NCI-H2029 (cell line): ENCODE measurements at regions not wholly inside any gene's neighbourhood (a gene's known extent, or its start where the extent isn't known, plus 50 kb on each side); places are given as distances from the start of the nearest gene placed in this dataset.
A peak's percentile ranks its signal among the peaks of the same experiment; 100 is the strongest.

ENCODE experiments used
- DNase-seq: peaks from one replicate; lab custom pipeline; 2025; lab: John Stamatoyannopoulos, UW

DNA sequence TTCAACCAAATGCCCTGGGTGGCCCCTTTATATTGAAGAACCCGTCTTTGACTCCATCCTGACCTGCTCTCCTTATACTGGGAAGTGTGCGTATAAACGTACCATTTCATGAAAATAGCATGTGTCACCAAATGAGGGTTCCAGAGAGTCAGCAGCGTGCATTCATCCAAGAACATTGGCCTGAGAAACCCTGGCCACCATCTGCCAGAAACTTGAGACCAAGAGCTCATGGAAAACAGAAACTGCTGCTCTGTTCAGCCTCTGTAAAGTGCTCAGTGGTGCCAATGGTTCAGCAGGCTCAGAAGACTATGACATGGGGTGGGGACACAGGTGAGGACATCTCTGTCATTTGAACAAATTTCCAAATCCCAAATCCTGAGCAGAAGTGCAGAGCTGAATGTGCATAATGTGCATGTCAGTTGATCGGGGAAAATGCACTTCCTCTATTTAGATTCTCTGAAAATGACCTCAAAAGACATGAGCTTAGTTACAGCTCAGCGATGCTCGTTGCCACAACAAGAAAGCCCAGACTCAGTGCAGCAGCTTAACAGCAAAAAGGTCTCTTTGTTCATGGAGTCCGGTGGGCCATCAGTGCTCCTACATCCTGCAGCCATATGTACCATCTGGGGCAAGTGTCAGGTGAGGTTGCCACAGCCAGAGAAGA is 176.1 kb downstream of the ATPSCKMT start:
- no peak for DNase-seq

DNA sequence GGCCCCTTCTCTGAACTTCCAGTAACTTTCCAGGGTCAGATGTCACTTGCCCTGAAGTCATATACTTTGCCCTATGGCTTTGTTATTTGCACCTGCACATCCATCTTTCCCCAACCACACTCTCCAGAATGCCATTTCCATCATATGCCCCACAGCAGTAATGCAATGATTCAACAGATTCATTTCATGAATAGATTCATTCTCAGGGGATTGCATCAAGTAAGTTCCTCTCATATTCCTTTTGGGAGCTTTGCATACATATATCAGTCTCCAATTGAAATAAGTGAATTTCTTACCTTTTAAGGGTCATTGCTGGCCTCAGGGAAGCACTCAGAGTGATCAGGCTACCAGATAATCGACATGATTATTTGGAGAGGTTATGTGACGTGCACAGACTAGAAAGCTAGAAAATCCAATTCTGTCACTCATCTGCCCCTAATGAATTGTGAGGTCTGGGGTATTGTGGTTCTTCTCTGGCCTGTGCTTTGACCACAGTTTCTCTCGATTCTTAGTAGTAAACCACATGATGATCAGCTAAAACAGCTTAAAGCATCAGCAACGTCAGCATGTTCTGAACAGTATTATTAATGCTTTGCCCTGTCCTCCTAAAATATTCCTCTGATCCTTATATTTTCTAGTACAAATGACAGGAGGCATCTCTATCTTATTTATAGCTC is 179.9 kb downstream of the ATPSCKMT start:
- no peak for DNase-seq

DNA sequence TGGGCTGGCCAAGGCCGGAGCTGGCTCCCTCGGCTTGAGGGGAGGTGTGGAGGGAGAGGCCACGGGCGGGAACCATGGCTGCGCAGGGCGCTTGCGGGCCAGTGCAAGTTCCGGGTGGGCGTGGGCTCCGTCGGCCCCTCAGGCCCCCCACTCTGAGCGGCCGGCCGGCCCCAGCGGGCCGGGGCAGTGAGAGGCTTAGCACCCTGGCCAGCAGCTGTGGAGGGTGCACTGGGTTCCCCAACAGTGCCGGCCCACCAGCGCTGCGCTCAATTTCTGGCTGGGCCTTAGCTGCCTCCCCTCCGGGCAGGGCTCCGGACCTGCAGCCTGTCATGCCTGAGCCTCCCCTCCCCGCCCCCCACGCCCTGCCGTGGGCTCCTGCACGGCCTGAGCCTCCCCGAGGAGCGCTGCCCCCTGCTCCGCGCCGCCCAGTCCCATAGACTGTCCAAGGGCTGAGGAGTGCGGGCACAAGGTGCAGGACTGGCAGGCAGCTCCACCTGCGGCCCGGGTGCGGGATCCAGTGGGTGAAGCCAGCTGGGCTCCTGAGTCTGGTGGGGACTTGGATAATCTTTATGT is 184.2 kb downstream of the ATPSCKMT start:
- DNase-seq, result no peak

DNA sequence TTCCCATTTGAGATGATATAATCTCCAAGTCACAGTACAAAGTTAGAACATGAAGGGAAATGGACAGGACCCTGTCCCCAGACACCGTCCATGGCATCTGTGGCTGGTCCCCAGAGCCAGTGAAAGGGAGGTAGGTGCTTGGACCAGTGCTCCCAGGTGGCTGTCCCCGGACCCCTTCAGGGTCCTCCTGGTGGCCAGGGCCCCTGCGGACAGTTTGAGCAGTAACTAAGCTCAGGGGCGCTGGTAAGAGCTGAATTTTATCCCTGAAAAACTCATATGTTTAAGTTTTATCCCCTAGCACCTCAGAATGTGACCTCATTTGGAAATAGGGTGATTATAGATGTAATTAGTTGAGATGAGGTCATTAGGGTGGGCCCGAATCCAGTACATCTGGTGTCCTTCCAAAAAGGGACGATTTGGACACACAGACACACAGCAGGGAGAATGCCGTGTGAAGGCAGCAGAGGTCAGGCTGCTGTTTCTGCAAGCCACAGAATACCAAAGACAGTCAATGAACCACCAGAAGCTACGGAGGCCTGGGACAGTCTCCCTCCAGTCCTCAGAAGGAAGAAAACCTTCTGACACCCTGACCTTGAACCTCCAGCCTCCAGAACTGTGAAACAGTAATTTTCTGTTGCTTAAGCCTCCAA is 185.0 kb downstream of the ATPSCKMT start:
- no peak for DNase-seq

DNA sequence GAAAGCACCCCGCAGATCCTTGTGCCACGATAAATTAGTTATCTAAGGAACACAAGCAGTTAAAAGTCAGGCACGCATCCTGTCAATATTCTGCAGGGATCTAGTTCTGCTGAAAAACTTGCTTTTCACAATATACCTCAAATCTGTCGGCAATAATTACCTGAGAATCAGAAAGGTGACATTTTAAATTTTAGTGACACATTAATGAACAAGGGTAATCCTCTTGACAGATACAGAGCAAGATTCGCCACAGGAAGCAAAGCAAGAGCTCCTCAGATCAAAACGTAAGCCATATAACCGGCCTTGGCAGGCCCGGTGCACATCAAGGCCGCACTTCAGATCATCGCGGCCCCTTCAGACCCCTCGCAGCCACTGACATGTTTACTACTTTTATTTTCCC is 185.7 kb downstream of the ATPSCKMT start:
- no peak for DNase-seq

DNA sequence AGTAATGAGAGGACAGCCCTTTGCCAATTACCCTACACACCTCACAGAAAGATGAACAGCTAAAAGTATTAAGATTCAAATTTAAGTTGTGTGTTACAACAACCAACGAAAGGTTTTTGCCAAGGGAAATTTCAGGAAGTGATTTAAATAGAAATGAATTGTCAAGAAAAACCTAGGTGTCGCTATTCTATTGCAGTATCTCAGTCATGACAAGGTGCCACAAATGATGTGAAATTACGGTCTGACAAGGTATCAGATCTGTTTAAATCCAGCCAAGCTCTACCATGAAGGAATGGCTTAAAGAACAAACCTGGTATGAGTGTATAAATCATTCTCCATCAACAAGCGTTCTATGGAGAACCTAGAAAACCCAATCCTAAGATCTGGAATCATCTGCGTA is 189.7 kb downstream of the ATPSCKMT start:
- no peak for DNase-seq

DNA sequence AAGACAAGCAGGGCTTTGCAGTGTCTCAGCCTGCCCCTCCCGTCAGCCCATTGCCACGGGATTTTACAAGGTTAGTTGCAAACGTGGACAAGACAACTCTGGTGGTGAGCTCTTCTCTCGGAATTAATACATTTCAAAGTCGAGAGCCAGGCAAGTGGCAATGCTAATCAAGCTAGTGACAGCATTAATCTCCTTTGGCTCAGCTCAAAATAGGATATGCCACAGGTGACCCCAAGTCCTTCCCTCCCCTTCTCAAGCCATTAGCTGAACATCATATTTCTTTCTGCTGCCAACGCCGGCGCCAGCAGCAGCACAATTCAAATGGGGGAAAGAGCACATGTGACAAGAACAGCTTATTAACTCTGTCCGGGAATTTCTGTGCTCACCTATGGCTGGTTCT is 190.1 kb downstream of the ATPSCKMT start:
- no peak for DNase-seq

DNA sequence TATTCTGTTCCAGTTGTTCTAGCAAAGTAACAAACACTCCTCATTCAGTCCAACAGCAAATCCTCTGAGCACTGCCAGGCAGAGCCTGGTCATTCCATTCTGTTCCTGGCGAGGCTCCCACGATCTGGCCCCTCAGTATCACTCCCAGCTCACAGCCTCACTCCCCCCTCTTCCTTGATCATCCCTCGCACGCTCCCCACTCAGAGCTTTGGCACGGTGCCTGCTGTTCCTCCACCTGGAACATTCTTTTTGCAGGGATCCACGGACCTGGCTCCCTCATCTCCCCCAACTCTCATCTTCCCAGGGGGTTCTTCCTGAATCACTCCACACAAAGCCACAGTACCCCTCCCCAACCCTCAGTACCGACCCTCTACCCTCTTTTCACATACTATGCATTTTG is 192.3 kb downstream of the ATPSCKMT start:
- no peak for DNase-seq

DNA sequence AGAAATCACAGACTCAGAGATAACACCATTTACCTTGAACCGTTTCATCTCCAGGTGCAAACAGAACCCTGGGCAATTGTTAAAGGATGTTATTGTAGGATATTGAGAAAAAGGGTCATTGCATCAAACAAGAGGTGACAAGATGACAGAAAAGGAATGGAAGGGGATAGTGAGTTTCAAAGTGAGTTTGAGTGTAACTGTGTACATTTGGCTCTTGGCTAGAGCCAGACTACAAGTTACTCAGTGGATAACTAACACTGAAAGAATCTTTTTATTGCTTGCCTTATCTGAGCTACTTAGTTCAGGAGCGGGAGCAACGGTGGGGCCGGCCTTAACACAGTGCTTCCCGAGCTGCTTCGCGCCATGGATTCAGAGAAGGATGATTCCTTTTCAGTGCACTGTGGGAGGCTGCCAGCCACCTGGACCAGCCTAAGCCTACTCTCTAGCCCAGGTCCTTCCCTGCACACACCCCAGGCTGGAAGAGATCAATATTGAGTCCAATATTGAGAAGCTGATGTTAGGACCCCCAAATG is 193.4 kb downstream of the ATPSCKMT start:
- DNase-seq, result no peak

DNA sequence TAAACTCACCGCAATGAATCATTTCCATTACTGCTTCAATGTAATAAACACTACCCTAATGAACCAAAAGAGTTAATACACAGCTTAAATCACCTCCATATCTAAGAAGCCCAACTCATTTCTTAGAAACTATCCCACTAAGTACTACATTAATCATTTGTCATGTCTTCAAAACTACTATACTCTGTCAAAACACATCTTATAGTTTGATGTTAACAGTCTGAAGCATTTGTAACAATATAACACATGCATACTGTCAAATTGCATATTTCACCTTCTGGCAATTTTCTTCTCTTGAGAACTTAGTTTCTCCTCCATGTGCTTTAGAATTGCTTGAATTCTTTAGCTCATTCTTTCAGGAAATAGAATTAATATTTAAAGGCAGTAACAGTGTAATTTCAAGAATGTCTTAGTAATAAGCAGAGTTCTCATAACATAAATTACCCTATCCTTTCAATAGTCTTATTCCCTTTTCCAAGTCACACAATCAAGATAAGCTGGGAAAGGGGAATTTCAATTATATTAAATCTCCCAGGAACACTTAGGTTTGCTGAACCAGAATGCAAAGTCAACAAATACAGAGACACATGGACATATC is 199.7 kb downstream of the ATPSCKMT start:
- no peak for DNase-seq

DNA sequence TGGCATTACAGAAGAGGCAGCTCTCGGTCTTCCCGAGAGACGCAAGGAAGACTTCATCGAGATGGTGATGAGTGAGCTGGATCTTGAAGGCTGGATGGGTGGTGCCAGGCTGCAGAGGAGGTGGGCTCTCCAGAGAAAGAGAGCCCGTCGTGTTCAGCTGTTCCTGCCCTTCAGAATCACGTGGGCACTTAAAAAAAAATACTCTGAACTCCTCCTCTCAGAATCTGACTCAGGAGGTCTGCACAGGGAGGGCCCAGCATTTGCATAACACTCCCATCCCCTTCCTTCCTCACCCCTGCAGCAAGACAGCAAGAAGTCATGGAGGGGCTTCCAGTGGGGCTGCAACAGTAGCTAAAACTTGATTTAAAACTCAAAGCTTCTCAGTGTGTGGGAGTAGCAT is 203.0 kb downstream of the ATPSCKMT start:
- no peak for DNase-seq

DNA sequence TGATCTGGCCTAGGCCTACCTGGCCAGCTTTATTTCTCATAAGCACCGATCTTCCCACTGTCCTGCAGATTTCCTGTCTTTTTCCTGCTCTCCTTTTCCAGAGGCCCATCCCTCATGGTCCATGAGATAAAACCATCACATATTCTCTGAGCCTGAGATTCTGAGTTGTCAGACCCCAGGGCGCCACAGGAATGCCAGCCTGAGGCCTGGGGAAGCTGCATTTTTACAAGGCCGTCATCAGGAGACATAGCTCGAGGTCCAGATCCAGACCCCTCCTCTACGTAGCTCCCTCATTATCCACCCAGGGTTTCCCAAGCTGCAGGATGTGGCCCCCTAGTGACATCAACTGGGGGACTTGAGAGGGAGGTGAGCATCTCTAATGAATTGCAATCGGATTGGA is 204.3 kb downstream of the ATPSCKMT start:
- DNase-seq, result no peak

DNA sequence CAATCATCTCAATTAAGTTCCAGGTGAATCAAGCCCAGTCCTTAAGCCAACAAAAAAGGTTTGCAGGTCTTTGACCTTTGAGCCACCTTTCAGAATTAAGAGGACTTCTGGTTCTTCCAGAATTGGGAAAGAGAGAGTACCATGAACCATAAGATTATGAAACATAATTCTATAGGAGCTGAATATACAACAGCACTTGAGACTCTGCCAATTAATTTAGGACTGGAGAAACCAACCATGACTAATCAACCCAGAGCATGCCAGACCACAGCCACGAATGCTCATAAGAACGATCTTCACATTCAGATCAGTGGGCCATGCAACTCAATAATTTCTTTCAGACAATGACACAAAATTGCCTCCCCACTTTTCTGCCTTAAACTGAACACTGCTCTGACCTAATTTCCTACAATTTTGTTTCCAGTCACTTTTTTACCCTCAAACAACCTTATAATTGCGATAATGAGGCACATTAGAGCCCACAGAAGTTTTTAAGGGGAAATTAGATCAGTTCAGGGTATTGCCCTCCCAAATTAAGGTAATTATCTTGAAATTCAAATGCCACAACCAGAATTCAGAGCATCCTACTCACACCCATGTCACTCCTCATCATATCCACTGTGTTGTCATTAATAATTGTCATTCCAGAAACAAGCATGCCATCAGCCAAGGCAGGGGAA is 213.4 kb downstream of the ATPSCKMT start:
- DNase-seq, result no peak

DNA sequence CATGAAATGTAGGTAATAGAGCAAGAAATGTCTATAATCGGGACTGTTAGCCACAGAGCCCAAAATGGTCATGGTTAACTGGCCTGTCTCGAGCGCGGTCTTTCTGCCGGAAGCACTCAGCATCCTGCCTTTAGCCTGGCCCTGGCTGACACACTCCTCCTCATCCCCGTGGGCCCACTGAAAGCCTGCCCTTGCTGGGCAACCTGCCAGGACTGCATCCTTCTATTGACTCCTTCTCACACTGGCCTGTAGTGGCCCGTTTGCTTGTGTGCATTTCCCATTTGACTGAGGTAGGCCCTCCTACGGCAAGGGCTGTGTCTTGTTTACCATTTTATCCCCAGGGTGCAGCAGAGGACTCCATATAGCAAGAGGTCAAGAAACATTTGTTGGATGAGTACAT is 215.7 kb downstream of the ATPSCKMT start:
- DNase-seq, result peak; percentile 14

DNA sequence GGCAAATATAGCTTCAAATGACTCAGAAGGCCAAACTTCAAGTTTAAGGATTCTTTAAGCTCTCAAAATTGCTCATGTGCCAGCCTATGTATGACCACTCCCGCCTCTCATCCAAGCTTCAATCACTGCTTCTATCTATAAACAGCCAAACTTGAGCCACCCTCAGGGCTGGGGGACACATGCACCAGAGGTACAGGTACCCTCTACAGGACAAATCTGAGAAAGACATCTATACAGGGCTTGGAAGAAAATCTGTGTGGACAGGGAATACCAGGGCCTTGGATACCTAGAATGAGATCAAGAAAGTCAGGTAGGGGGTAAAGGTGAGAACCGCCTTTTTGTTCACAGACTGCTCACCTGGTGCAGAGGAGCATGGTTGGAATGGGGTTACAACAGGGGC is 217.9 kb downstream of the ATPSCKMT start:
- no peak for DNase-seq

DNA sequence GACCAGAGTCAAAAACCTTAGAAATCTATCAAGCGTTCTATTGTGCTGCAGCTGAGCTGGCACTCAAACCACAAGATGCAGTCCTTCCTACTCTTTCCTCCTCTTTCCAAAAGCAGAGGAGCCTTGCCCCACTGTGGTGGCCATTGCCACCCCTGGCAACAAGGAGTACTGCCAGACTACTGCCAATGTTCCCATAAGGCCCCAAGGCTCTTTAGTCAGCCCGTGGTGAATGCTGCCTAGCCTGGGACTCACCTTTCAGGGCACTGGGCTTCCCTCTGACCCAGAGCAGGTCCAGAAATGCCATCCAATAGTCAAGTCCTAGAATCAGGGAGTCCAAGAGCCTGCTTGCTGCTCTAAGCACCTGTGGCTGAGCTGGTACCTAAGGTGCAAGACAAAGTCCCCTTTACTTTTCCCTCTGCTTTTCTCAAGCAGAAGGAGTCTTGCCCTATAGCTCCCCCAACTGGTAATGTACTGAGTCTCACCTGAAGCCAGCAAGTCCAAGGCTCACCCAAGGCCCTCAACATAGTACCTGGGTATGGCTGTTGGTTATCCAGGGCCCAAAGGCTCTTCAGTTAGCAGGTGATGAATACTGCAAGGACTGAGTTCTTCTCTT is 219.4 kb downstream of the ATPSCKMT start:
- DNase-seq, result no peak

DNA sequence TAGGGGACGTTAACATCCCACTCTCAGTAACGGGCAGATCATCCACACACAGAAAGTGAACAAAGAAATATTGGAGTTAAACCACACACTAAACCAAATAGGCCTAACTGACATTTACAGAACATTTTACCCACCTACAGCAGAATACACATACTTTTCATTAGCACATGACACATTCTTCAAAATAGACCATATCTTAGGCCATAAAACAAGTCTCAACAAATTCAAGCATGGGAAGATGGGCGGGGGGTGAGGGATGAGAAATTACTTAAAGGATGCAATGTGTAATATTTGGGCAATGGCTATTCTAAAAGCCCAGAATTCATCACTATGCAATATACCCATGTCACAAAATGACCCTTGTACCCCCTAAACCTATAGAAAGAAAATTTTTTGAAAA is 226.2 kb downstream of the ATPSCKMT start:
- DNase-seq, result no peak

DNA sequence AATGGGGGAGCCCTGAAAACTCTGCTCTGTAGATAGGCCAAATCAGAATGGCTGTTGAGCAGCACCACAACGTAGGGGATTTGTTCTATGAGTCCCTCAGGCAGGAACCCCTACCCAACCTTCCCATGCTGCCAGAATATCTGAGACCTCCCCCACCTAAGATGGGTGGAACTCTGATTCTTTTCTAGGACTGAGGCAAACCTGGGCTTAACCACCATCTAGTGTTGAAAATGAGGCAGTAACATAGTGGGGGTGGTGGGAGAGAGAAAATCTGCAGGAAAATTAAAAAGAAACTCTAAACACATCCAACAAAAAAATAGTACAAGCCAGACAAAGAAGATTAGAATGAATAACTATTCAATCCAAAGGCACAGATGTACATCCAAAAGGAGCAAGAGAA is 228.4 kb downstream of the ATPSCKMT start:
- DNase-seq, result no peak

DNA sequence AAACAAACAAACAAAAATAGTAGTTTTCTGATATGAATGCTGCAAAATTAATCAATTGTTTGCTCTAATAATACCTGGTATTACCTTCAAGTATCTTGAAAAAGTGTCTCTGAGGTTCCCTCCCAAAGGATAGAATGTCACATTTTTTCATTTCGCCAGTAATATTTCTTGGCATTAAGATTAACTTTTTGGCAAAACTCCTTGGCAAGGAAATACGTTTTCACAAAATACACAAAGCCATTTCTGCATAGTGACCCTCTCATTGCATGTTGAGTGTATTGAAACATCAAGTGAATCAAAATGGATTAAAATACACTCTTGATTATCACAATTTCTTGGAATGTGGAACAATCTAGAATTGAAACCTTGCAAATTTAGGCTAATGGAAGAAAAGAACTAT is 230.5 kb downstream of the ATPSCKMT start:
- DNase-seq, result no peak

DNA sequence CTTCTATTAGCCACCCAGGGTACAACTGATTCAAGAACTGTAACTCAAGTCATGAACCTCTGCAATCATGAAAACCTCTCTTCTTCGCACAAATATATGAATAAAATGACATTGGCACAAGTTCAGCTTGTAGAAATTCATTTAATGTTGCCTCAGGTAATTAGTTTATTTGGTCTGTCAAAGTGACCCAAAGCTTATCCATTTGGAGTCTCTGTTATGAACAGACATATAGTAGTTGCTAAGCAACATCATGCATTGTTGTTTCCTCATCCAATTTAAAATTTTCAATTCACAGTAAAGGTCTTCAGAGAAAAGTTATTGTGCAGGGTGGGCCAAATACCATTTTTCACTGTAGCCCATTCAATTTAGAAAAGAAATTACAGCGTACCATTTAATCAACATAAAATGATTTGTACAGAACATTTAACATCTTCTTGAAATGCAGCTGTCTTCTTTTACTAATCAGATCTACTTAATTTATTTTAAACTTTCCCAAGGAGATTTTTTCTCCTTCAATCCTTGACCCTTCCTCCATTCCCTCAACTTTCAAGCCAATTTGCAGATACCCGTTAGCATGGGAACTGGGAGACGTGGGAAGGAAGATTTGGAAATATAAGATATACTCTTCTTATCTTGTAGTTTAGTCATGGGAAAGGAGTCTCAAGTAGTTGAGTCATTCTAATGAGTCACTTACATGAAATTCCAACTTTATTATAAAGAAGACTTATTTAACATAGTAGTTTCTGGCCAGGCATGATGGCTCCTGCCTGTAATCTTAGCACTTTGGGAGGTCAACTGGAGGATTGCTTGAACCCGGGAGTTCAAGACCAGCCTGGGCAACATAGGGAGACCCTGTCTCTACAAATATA is 231.3 kb downstream of the ATPSCKMT start:
- no peak for DNase-seq

DNA sequence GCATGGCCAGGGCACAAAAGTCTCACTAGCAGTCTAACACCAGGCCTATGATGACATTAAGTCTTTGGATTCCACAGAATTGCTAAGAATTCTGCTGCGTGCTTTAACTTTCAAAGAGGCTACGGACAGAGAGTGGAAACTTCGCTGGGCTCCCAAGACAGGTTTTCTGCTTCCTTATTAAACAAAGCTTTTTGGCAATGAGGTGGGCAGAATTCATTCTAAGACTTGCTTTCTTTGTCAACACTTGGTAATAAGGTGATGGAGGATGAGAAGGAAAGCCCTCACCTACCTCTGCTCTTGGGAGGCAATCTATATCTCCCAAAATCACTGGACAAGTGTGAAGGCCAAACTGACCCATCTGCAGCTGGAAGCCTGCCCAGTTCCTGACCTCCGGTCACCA is 231.9 kb downstream of the ATPSCKMT start:
- no peak for DNase-seq
